Activated CD4-positive, alpha-beta T cell treated with anti-CD3 and anti-CD28 coated beads, Interleukin-2, amount 10 ng/mL, durations not matched to agents 24 days and 14 days (primary cell): ENCODE measurements at regions not wholly inside any gene's neighbourhood (a gene's known extent, or its start where the extent isn't known, plus 50 kb on each side); places are given as distances from the start of the nearest gene placed in this dataset.
"Not testable (repeated sequence)": the region's sequence is repeated elsewhere in the genome, so short reads cannot be mapped to it uniquely, and the experiment has no call there.

Source experiments
- DNase-seq: peaks from one replicate; pipeline ENCODE4 v3.0.0; 2022
- H3K27ac Mint-ChIP-seq: one replicate; pipeline ENCODE4 v1.8.0; 2022; ENCODE audit warnings: mild to moderate bottlenecking, mixed read lengths
- H3K27me3 Mint-ChIP-seq: one replicate; pipeline ENCODE4 v1.8.0; 2022; ENCODE audit warnings: mixed read lengths
- H3K36me3 Mint-ChIP-seq: one replicate; pipeline ENCODE4 v1.8.0; 2022; ENCODE audit warnings: low read depth, mild to moderate bottlenecking, mixed read lengths
- H3K4me1 Mint-ChIP-seq: one replicate; pipeline ENCODE4 v1.8.0; 2021; ENCODE audit warnings: mixed read lengths
- H3K4me3 Mint-ChIP-seq: one replicate; pipeline ENCODE4 v1.8.0; 2022; ENCODE audit warnings: mild to moderate bottlenecking, moderate library complexity, mixed read lengths
- H3K9me3 Mint-ChIP-seq: one replicate; pipeline ENCODE4 v1.8.0; 2021; ENCODE audit warnings: mixed read lengths
- intact Hi-C: fragments of 100-400 bp; cut with micrococcal nuclease; formaldehyde crosslinking; loops from one replicate; pipeline ENCODE4 v1.15.1; 2023

GRCh38 chr6:115194981-115195638, 852.3 kb upstream of the HS3ST5 start:
- H3K27ac Mint-ChIP-seq, result no peak overlapping the region

GRCh38 chr6:115191989-115192388, 849.2 kb upstream of the HS3ST5 start:
- no peak for DNase-seq
- intact Hi-C loops, result no loop called here
- Mint-ChIP-seq H3K36me3 (no peaks in the 10 kb centered on the region), H3K4me1 (no peaks in the 10 kb centered on the region), H3K4me3 (no peak overlapping the region), H3K27ac (no peak overlapping the region), H3K27me3 (no peaks in the 10 kb centered on the region), H3K9me3 (no peaks in the 10 kb centered on the region)

More at GRCh38 chr6:115194981-115195638, 852.3 kb upstream of the HS3ST5 start:
- Mint-ChIP-seq H3K36me3 (no peaks in the 10 kb centered on the region), H3K4me1 (no peaks in the 10 kb centered on the region), H3K27me3 (no peaks in the 10 kb centered on the region), H3K4me3 (no peak overlapping the region), H3K9me3 (no peaks in the 10 kb centered on the region)
- intact Hi-C loops, result no loop called here
- no peak for DNase-seq

GRCh38 chr6:115190534-115190933, 847.7 kb upstream of the HS3ST5 start:
- Mint-ChIP-seq H3K4me3 (no peak overlapping the region), H3K4me1 (no peaks in the 10 kb centered on the region), H3K27me3 (no peaks in the 10 kb centered on the region), H3K36me3 (no peaks in the 10 kb centered on the region), H3K9me3 (no peaks in the 10 kb centered on the region), H3K27ac (no peak overlapping the region)
- intact Hi-C loops, result no loop called here
- no peak for DNase-seq

GRCh38 chr6:115175456-115175855, 832.6 kb upstream of the HS3ST5 start:
- H3K27ac Mint-ChIP-seq, intact Hi-C loops, DNase-seq, H3K27me3 Mint-ChIP-seq, H3K4me1 Mint-ChIP-seq, H3K4me3 Mint-ChIP-seq, H3K36me3 Mint-ChIP-seq, H3K9me3 Mint-ChIP-seq: not testable (repeated sequence)

GRCh38 chr6:115165912-115166311, 823.1 kb upstream of the HS3ST5 start:
- H3K36me3 Mint-ChIP-seq, H3K4me3 Mint-ChIP-seq, DNase-seq, H3K9me3 Mint-ChIP-seq, H3K27ac Mint-ChIP-seq, H3K27me3 Mint-ChIP-seq, H3K4me1 Mint-ChIP-seq, intact Hi-C loops: not testable (repeated sequence)

GRCh38 chr6:115159733-115160132, 816.9 kb upstream of the HS3ST5 start:
- DNase-seq, result no peak
- H3K4me3 Mint-ChIP-seq, result no peak overlapping the region
- no peaks in the 10 kb centered on the region for H3K4me1 Mint-ChIP-seq
- intact Hi-C loops, result no loop called here
- peaks cover 14% of the 10 kb centered on the region for H3K9me3 Mint-ChIP-seq
- no peak overlapping the region for H3K27ac Mint-ChIP-seq
- H3K36me3 Mint-ChIP-seq, result no peaks in the 10 kb centered on the region
- no peaks in the 10 kb centered on the region for H3K27me3 Mint-ChIP-seq

GRCh38 chr6:115137910-115138309, 795.1 kb upstream of the HS3ST5 start:
- Mint-ChIP-seq H3K36me3 (no peaks in the 10 kb centered on the region), H3K4me1 (no peaks in the 10 kb centered on the region), H3K27me3 (no peaks in the 10 kb centered on the region), H3K9me3 (peaks cover 3% of the 10 kb centered on the region), H3K4me3 (no peak overlapping the region), H3K27ac (no peak overlapping the region)
- DNase-seq, result no peak
- intact Hi-C loops, result no loop called here

- intact Hi-C loops, result no loop called here
- Mint-ChIP-seq H3K27ac (no peak overlapping the region), H3K36me3 (no peaks in the 10 kb centered on the region), H3K9me3 (peaks cover 3% of the 10 kb centered on the region), H3K4me1 (no peaks in the 10 kb centered on the region), H3K27me3 (no peaks in the 10 kb centered on the region), H3K4me3 (no peak overlapping the region)
- DNase-seq, result no peak
Observed at GRCh38 chr6:115133790-115134189, 791.0 kb upstream of the HS3ST5 start.

GRCh38 chr6:115131709-115132490, 789.1 kb upstream of the HS3ST5 start:
- DNase-seq, result no peak
- Mint-ChIP-seq H3K4me1 (no peaks in the 10 kb centered on the region), H3K27ac (no peak overlapping the region), H3K27me3 (no peaks in the 10 kb centered on the region), H3K36me3 (no peaks in the 10 kb centered on the region), H3K9me3 (no peaks in the 10 kb centered on the region), H3K4me3 (no peak overlapping the region)
- intact Hi-C loops, result no loop called here

- H3K27me3 Mint-ChIP-seq, result not testable (repeated sequence)
Observed at GRCh38 chr6:115121513-115121912, 778.7 kb upstream of the HS3ST5 start.

GRCh38 chr6:115120391-115120790, 777.6 kb upstream of the HS3ST5 start:
- H3K4me1 Mint-ChIP-seq, result no peaks in the 10 kb centered on the region

More at GRCh38 chr6:115121513-115121912, 778.7 kb upstream of the HS3ST5 start:
- H3K36me3 Mint-ChIP-seq, DNase-seq, intact Hi-C loops, H3K27ac Mint-ChIP-seq, H3K9me3 Mint-ChIP-seq, H3K4me1 Mint-ChIP-seq, H3K4me3 Mint-ChIP-seq: not testable (repeated sequence)

GRCh38 chr6:115091461-115091860, 748.6 kb upstream of the HS3ST5 start:
- H3K27ac Mint-ChIP-seq, result no peak overlapping the region
- no peak overlapping the region for H3K4me3 Mint-ChIP-seq
- intact Hi-C loops, result no loop called here
- no peaks in the 10 kb centered on the region for H3K36me3 Mint-ChIP-seq
- H3K9me3 Mint-ChIP-seq, result peaks cover 8% of the 10 kb centered on the region
- H3K4me1 Mint-ChIP-seq, result no peaks in the 10 kb centered on the region
- no peak for DNase-seq
- H3K27me3 Mint-ChIP-seq, result no peaks in the 10 kb centered on the region

More at GRCh38 chr6:115120391-115120790, 777.6 kb upstream of the HS3ST5 start:
- no peak overlapping the region for H3K4me3 Mint-ChIP-seq
- intact Hi-C loops, result no loop called here
- H3K27me3 Mint-ChIP-seq, result no peaks in the 10 kb centered on the region
- no peak for DNase-seq
- no peak overlapping the region for H3K27ac Mint-ChIP-seq
- no peaks in the 10 kb centered on the region for H3K36me3 Mint-ChIP-seq
- H3K9me3 Mint-ChIP-seq, result no peaks in the 10 kb centered on the region

- intact Hi-C loops, result no loop called here
- DNase-seq, result no peak
- Mint-ChIP-seq H3K36me3 (no peaks in the 10 kb centered on the region), H3K4me3 (no peak overlapping the region), H3K4me1 (no peaks in the 10 kb centered on the region), H3K9me3 (peaks cover 17% of the 10 kb centered on the region), H3K27me3 (no peaks in the 10 kb centered on the region), H3K27ac (no peak overlapping the region)
Observed at GRCh38 chr6:115078555-115078954, 735.7 kb upstream of the HS3ST5 start.

- no peaks in the 10 kb centered on the region for H3K36me3 Mint-ChIP-seq
- no peaks in the 10 kb centered on the region for H3K27me3 Mint-ChIP-seq
- DNase-seq, result no peak
- H3K9me3 Mint-ChIP-seq, result peaks cover 4% of the 10 kb centered on the region
- no peak overlapping the region for H3K4me3 Mint-ChIP-seq
- no peak overlapping the region for H3K27ac Mint-ChIP-seq
- intact Hi-C loops, result no loop called here
- peaks cover 2% of the 10 kb centered on the region for H3K4me1 Mint-ChIP-seq
Observed at GRCh38 chr6:115071962-115072361, 729.1 kb upstream of the HS3ST5 start.
